Activated CD4-positive, CD25-positive, alpha-beta regulatory T cell treated with anti-CD3 and anti-CD28 coated beads, Interleukin-2, amount 50 U/mL, for 24 hours (primary cell): ENCODE measurements at regions not wholly inside any gene's neighbourhood (a gene's known extent, or its start where the extent isn't known, plus 50 kb on each side); places are given as distances from the start of the nearest gene placed in this dataset.

Source experiments
- ATAC-seq, 2 donors: fragments of 150-1000 bp; cut with Tn5 transposase; one replicate each; pipeline ENCODE4 v1.10.0; 2021; ENCODE audit warnings: mild to moderate bottlenecking in 1 of 2, moderate library complexity in 1 of 2

- no peak for ATAC-seq
Observed at GRCh38 chr17:27216836-27217235, 77.1 kb upstream of the WSB1 start.

GRCh38 chr17:27217631-27218030 lies 76.3 kb upstream of the WSB1 start:
- ATAC-seq, result peak; percentile 65 to 69

- ATAC-seq, result no peak
Observed at GRCh38 chr17:27218041-27218440, 75.9 kb upstream of the WSB1 start.

GRCh38 chr17:27218719-27219488 lies 75.0 kb upstream of the WSB1 start:
- ATAC-seq, result peak; percentile 77 to 85

DNA sequence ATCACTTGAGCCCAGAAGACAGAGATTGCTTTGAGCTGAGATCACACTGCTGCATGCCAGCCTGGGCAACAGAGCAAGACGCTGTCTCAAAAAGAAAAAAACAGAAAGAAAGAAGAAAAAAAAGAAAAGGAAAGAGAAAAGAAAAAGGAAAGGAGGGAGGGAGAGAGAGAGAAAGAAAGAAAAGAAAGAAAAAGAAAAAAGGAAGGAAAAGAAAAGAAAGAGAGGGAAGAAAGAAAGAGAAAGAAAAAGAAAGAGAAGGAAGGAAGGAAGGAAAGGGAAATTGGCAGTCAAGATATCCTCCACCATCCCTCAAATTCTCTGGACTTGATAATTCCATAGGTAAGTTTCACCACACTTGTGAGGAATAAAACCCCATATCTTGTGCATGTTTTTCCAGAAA lies 71.4 kb upstream of the WSB1 start:
- no peak for ATAC-seq

DNA sequence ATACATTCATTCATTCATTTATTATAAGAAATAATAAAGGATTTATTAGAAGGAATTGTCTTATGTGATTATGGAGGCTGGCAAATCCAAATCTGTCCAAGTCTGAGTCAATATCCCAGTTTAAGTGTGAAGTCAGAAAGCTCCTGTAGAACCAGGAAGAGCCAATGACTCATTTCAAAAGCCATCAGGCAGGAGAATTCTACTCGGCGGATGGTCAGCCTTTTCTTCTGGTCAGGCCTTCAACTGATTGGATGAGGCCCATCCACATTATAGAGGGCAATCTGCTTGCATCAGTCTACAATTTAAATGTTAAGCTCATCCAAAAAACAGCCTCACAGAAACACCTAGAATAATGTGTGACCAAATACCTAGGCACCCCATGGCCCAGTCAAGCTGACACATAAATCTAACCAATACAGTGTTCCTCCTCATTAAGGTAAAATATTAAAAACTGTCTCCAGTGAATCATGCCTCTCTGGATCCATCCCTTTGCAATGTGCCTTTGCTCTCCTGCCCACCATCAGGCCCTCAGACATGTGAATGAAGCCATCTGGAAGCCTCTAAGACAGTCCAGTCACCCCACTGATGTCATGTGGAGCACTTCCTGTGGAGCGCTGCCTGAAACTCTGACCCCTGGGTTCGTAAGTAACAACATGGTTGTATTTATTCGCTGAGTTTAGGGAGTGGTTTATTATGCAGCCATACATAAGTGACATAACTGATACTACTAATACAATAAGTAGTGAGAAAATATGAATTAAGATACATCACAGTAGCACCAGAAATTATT lies 69.2 kb upstream of the WSB1 start:
- ATAC-seq, result no peak

- no peak for ATAC-seq
Observed at GRCh38 chr17:27226611-27227230, 67.2 kb upstream of the WSB1 start.

GRCh38 chr17:27230996-27231395 lies 62.9 kb upstream of the WSB1 start:
- ATAC-seq, result no peak

DNA sequence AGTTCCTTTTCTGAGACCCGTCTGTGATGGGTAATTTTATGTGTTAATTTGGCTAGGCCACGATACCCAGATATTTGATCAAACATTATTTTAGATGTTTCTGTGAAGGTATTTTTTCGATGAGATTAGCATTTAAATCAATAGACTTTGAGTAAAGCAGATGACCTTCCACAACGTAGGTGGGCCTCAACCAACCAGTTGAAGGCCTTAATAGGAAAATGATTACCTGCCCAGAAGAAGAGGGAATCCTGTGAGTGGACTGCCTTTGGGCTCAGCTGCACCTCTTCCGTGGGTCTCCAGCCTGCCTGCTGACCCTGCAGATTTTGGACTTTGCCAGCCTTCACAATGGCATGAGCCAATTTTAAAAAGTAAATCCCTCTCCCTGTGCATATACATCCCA lies 61.6 kb upstream of the WSB1 start:
- no peak for ATAC-seq

DNA sequence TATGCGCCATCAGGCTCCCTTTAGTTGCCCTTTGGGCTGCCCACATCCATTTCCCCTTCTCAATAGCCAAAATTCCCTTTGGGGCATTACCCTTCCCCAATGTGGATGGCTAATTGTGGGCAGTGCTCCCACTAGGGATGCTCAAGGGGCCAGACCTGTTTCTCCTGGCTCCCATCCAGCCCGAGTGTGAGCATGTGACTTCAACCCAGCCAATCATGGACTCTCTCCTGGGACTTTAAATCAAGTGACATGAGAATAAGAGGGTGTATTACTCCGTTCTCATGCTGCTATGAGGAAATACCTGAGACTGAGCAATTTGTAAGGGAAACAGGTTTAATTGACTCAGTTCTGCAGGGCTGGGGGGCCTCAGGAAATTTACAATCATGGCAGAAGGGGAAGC lies 60.9 kb upstream of the WSB1 start:
- no peak for ATAC-seq

DNA sequence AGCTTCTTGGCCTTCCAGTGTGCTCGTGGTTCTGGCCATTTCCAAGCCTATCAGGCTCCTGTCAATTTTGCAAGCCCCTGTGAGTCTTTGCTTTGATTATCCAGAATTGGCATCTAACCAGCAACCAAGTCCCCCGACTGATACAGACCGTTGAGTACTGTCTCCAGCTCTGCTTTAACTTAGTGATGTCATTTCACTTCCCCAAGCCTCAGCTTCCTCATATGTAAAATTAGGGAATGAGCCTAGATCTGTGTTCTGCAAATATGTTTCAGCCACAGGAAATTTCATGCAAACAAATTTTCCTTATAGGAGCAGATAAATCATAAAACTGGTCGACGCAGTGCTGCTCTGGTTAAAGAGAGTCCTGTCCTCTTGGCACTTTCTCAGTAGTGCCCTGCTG lies 60.1 kb upstream of the WSB1 start:
- no peak for ATAC-seq

DNA sequence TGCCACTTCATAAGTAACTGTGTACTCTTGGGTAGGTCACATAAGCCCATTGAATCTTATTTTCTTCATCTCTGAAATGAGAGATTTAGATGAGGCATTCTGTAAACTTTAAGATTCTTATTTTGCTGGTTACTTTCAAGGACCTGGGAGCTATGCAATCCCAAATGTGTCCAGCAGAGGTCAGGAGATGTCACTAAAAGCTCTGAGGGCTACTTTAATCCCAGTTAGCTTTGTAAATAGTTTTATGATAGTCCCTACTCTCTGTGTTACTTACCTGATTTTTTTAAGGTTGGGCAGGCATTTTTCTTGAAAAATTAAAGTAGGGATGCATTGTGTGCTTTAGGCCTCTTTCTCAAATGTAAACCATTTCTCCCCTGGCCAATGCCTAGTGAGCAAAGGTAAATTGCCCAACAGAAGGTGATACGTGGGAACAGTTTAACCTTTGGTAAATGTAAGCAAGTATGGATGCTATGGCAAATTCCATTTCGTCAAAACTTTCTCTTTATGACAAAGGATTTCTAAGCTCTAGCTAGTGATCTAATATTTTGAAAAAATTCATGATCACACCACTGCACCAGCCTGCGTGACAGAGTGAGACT lies 57.1 kb upstream of the WSB1 start:
- ATAC-seq, result peak; percentile 57 to 61

DNA sequence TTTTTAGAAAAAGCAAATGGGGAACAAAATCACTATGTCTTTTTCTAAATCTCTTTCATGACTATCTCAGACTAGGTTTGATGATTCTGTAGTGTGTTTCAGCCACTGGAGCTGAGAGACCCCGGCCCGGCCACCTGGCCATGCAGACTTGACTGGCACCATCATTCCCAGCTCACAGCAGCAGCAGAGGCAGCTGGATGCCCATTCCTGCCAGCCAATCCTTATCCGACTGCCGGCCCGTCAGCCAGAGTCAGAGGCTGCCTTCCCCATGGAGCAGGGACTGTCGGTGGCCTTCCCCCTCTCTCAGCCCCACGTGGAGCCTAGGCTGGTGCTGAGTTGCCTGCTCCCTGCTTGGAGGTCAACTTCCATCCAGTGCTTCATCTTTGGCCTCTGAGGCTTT lies 56.0 kb upstream of the WSB1 start:
- ATAC-seq, result no peak

DNA sequence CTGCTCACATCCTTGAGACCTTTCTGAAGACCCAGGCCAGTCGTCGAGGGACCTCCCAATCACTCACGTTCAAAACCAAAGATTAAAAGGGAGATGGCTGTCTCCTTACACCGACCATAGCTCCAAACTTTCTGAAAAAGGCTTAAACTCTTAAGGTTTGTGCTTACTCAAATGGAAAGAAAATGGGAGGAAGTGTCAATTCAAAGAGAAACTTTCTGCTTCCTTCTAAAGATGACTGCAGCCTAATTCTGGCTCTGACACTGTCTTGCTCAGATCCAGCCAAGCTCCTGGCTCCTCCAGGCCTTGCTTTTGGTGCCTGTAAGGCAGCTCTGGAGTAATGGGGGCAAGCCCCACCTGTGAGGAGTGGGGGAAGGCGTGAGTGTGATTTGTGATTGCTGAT lies 54.9 kb upstream of the WSB1 start:
- peak; percentile 47 to 71 for ATAC-seq

DNA sequence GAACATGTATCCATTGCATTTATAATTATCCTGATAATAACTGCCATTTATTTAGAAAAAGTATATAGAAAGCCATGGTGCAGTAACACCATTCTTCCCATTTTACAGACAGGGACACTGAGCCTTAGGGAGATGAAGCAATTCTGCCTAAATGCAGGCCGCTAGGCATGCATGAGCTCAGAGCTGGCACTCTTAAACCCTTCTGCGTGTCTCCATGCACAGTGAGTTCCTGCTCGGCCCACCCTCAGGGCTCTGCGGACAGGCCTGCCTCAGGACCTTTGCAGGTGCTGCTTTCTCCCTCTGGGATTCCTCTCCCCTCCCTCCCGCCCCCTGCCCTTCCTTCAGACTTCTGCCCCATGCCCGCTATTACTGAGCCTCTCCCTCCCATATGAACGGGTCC lies 54.3 kb upstream of the WSB1 start:
- ATAC-seq, result no peak

DNA sequence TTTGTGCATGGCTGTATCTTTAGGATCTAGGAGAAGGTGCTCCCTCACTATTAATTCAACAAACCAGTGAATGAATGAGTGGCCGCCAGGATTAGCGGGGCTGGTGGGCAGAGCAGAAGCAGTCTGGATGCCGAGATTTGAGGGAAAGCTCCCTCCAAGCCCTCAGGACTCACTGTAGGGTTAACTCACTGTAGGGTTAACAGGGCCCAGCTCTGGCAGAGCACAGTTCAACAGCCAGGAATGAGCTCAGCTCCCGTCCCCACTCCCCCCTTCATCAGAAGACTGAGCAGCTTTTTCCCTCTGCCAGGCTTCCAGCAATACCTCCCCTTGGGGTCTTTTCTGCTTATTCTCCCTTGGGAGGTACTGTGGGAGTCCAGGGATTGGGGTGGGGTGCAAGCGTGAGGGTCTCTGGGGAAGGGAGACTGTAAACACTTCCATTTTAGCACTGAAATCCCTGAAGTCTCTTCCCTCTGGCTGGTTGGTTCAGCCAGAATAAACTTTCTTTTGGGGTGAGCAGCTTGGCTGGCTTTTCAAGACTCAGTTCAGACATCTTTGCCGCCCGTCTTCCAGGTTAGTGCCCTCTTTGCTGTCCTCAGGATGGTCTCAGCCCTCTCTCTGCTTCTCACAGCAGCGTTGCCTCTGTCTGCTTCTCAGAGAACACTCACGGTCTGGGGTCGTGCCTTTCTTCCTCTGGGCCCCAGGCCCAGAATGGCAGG lies 53.7 kb upstream of the WSB1 start:
- ATAC-seq, result no peak

GRCh38 chr17:27240802-27241155 lies 53.1 kb upstream of the WSB1 start:
- no peak for ATAC-seq

DNA sequence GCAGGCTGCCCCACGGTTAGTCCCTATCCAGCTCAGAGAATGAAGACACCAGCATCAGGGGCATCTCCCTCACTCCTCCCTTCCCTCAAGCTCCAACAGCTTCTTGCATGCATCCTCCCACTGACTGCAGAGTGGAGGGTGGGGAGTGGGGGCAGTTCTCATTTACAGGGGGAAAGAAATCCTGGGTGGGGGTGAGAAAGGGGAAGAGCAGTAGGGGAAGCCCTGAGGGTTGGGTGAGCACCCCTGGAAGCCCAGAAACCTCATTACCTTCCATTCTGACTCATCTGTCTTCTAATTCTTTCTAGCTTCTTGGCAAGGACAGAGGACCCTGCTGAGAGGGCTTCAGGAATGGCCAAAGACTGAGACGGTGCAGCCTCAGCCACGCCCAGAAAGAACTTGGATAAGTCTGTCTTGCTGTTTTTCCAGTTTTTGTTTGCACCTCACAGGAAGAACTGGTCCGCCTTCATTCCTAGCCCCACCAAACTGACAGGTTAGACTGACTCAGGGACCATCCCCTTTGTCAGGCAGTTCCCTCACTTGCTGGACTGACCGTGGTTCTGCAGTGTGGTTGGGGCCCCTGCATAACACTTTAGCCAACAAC lies 52.5 kb upstream of the WSB1 start:
- peak in 1 of 2 donors; percentile 24 for ATAC-seq

DNA sequence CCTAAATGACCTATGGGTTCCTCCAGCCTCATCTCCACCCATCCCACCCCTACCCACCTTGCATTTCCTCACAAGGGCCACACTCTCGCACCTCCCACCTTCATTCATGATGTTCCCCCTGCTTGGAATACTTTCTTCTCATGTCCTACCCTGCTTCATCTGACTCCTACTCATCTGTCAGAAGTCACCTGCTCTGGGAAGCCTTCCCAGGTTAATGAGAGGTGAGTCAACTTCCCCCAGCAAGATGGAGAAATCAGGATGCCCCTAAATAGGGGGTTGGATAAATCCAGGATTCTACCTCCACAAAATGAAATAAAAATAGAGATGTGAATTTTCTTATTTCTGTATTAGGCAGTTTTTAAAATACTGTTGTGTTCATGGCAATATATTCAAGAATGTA lies 51.0 kb upstream of the WSB1 start:
- no peak for ATAC-seq

GRCh38 chr17:27244011-27244410 lies 49.9 kb upstream of the WSB1 start:
- ATAC-seq, result no peak
